Fibroblast of gingiva (primary cell): ENCODE measurements at regions not wholly inside any gene's neighbourhood (a gene's known extent, or its start where the extent isn't known, plus 50 kb on each side); places are given as distances from the start of the nearest gene placed in this dataset.

Experiments used
- DNase-seq: peaks from one replicate; pipeline ENCODE4 v3.0.0-alpha.2; 2011; ENCODE audit warnings: low read depth

DNA sequence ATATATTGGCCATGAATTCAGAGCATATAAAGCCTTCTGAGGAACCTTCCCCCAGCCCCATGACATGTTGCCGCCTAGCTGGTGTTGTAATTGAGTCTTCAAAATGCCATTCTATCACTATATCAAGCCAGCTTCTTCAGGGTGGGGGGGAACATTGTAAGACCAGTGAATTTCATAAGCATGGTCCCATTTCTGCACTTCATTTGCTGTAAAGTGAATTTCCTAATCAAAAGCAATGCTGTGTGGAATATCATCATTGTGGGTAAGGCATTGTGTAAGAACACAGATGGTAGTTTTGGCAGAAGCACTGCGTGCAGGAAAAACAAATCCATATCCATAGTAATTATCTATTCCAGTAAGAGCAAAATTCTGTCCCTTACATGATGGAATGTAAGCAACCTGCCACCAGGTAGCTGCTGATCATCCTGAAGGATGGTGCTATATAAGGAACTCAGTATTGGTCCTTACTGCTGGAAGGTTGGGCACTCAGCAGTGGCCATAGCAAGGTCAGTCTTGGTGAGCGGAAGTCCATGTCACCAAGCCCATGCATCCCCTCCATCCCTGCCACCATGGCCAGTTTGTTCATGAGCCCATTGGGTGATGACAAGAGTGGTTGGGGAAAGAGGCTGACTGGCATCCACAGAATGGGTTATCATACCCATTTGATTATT, 159.4 kb downstream of the COPS8 start:
- DNase-seq, result peak; percentile 99

DNA sequence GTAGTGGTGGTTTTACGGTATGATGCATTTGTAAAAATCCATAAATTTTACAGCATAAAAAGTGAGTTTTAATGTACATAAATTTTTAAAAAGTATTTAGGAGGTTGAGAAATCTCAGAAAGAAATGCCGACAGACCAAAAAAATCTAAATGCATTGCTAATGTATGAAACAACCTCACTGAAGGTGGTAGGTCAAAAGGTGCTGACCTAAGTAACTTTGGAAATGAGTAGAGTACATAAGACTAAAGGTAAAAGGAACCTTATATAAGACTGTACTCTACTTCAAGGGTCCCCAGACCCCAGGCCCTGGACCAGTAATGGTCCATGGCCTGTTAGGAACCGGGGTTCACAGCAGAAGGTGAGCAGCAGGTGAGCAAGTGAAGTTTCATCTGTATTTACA, 163.4 kb downstream of the COL6A3 start:
- no peak for DNase-seq

DNA sequence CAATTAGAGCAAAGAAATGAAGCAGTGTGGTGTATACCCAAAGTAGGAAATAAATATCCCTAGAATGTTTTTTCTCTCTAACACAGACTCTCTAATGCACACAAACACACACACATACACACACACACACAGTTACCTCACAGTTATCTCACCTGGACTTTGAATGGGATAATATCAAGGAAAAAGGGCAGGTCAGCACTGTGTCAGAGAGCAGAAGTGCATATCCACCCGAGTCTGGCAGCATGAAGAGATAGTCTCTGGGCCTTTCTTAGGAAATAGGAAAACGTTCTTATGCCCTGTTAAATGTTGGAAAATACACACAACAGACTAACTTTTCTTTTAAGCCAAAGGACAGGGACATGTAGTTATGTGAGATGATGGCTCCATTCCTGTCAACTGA, 162.0 kb downstream of the COL6A3 start:
- no peak for DNase-seq

DNA sequence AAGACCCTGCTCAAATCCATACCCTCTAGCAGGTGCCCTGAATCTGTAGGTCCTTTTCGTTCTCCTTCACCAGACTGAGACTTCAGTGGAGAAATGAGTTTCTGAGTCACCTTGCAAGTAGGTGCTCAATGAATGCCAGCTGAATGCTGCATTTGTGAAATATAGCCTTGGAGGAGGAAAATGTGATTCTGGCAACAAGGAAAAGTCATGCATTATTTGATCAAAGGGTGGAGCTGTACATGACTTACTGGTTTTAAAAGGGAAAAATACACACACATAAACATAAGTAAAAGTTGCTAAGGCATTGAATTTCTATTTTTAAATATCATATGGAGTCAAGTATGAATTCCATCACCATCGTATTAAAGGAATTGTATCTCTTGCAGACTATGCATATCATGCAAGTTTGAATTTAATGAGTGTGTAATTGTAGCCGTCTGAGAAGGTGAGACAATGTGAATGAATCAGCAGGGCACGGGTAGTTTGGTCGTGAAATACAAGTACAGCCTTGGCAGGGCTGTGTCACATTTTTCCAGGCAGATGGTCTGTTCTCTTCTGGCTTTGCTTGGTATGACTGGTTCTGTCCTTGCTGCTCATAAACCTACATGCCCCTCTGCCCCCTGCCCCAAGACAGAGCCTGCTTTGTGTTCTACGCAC, 160.8 kb downstream of the COL6A3 start:
- peak; percentile 71 for DNase-seq

DNA sequence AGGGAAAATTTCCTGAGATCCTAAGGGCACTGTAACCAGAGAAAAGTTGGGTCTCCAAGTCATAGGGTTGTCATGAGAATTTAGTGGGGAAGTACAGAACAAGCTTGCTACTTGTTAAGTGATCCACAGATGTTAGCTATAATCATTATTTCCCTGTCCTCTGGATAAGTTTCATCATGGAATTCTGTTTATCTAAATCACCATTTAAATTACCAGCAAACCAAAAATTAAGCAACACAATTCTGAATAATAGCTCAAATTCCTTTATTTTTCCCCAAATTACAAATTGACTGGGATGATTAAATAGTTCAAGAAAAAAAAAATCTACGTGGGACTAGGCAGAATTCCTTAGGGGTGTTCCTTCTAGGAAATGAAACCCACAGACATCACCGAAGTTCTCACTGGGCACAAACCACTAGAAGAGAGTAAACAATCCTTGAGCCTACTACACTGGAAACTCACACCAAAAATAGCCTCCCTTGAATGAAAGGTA, 159.5 kb downstream of the COL6A3 start:
- peak; percentile 88 for DNase-seq

DNA sequence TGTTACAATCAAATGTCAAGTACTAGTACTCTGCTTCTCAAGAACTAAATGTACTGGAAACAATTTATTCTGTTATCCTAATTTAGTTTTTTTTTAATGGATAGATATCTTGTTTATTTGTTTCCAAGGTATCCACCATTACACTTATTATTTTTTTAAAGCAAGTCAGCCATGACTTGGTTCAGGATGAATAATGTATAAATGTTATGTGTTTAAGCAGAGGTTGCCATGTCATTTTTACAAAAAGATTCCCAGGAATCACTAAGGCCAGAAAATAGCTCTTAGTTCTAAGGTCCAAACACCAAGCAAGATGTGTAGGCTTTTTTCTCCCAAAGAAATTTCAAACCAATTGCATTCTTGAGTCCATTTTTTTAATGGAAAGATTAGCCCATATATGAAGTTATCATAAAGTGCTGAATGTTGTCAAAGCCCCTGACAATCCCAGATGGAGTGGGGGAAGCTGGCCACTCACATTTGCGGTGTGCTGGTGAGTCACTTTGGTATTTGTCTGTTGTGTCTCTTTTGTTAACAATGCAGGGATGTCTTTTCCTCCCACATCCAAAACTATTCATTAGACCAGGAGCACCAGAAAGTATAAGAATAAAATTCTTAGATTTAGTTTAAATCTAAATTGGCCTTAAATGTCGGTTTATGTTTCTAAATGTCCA, 158.9 kb downstream of the COL6A3 start:
- no peak for DNase-seq

DNA sequence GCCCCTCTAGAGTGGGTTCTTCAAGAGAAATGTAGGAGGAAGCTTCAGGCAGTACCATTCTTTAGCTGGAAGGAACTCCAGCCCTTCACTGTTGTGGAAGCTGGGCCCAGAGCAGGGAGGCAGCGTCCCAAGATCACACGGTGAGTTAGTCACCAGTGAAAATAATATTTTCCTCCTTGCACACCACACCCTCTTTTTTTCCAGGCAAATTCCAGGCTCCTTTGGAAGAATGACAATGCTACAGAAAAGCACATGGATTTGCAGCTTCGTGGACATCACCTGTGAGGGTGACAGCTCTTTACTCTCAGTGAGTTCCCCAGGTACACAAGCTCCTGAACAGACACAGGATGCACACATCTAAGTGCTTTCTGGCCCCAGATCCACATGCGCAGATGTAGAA, 157.1 kb downstream of the COL6A3 start:
- DNase-seq, result peak; percentile 69

DNA sequence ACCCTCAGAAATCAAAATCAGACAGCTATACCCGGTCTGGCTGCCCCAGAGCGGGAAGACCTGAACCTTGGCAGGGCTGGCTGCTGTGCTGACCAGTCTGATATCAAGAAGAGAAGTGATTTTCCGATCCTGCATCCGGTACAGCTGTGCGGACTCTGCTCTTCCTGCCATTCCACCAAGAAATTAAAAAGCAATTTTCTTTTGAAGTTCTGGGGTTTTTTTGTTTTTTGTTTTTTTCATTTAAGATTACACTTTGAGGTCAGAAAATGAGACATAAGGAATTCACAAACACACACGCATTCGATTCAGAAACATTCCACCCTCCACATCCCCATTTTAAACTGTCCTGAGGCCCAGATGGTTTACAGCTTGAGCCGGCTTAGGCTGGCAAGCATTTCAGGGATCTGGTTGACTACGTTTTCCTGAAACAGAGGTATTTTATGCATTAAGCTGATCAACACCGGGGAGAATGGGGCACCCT, 156.5 kb downstream of the COL6A3 start:
- DNase-seq, result peak; percentile 65

DNA sequence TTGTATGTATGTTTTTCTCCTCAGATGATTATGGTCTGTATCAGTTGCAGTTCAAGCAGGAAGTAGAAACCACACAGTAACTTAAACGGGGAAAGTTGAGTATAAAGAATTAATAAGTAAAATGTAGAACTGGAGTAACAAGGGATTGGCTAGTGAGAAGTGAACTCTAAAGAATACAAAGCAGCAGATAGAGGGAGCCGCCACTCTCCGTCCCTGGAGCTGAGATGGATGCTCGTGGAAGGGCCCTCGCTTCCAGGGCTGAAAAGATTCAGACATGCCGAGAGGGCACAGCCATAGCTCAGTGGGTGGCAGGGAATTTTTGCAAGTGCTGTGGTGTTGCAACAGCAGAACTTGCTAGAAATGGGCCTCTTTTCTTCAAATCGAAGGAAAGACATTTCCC, 155.8 kb downstream of the COL6A3 start:
- DNase-seq, result peak; percentile 63

DNA sequence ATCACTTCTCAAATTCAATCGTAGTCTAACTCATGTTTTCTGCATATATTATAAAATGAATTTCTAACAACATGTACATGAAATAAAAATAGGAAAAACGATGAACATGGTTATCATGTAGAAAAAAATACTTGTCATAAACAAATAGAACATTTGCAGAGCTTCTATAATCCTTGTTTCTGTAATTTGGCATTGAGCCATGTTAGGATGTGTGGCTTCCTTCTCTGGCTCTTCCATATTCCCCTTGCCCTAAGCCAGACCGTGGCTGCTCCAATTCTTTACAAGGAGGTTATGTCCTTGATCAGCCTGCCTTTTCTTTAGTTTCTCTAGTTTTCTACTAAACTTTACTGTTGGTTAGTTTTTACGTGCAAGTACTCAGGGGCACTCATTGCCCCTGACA, 155.3 kb downstream of the COL6A3 start:
- DNase-seq, result no peak

DNA sequence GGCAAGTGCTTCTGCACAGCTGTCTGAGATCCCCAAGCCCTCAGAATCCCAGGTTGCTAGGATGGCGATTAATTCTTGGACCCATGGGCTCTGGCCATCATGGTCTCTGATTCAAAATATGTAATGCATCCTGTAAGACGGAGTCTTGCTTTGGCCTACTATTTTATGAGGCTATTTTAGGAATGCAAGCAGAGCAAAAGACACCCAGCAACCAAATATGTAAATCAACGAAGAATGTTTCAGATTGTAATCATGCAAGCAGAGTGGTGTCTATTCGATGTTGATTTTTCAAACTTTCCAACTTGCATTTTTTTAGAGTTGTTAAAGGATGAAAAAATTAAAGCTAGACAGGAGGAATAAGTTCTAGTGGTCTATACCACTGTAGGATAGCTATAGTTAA, 154.8 kb downstream of the COL6A3 start:
- DNase-seq, result peak; percentile 57

DNA sequence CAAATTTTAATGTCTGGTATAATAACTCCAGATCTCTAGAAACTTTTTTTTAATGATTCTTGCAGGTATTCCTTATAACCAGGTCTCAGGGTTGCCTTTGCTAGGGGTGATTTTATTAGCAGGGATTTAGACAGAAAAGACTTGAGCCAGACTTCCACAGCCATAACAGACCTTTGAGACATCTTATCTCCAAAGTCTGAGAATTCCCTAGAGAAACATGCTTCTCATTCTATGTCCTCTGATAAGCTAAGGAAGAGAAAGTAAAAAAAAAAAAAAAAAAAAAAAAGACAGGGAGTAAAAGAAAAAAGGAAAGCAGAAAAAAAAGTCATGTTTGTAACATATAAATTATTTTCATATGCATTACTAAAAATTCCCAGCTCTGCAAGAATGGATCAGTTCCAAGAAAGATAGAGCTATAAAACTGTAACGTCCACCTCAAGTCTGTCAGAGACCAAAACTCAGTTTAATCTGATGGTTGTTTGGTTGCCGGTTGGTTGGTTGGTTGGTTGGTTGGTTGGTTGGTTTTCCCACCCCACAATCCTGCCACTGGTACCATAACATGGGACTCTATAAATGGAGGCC, 153.8 kb downstream of the COL6A3 start:
- no peak for DNase-seq

DNA sequence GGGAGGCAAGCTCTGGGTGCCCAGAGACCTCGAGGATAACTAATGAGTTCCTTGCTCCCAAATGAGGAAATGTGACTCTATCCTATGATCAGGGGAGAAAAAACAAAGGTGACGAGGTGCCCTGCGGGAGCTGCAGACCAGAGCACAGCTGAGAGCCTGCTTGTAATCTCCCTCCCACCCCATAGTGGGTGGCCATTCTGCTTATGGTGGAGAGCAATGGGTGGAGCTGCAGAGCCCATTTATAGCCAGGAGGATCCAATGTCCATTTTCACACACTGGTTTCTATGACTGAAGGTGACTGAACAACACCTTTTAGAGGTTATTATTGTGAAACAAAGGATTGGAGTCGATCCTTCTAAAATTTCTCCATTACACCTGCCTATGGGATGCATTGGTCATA, 153.3 kb downstream of the COL6A3 start:
- no peak for DNase-seq

DNA sequence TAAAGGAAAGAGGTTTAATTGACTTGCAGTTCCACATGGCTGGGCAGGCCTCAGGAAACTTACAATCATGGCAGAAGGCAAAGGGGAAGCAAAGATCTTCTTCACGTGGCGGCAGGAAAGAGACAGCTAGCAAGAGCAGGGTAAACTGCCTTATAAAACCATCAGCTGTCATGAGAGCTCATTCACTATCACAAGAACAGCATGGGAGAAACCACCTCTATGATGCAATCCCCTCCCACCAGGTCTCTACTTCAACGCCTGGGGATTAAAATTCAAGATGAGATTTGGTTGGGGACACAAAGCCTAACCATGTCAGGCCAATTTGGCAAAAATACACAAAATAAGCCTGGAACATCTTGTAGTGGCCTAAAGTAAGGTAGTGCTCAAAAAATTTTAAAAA, 152.6 kb downstream of the COL6A3 start:
- no peak for DNase-seq

DNA sequence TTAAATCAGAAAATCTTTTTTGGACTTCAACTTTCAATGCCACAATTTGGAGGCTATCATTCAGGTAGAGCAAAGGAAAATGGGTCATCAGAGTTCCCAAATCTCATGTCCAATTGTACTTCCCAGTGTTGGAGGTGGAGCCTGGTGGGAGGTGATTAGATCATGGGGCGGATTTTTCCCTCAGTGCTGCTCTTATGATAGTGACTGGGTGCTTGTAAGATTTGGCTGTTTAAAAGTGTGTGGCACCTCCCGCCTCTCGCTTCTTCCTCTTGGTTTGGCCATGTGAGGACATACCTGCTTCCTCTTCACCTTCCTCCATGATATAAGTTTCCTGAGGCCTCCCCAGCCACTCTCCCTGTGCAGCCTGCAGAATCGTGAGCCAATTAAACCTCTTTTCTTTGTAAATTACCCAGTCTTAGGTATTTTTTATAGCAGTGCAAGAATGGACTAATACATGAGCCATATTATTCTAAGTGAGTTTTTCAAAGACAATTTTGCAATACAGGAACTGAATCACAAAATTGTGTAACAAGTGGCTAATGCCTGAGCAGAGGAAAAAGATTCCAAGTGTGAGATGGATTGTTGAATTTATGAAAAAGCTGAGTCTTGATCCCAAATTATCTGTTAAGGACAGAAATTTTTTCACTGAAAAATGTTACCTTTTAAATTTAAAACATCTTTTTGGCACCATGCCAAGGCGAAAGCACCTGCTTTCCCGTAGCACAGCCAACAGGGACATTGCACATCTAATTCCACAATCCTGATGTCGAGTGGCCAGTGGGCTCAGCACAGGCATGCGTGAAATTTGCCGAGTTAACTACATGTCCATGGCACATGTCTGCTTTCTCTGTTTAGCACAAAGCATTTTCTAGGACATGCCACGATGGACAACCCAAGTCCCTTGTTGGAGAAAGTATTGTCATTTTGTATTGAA, 150.9 kb downstream of the COL6A3 start:
- peak; percentile 75 for DNase-seq

DNA sequence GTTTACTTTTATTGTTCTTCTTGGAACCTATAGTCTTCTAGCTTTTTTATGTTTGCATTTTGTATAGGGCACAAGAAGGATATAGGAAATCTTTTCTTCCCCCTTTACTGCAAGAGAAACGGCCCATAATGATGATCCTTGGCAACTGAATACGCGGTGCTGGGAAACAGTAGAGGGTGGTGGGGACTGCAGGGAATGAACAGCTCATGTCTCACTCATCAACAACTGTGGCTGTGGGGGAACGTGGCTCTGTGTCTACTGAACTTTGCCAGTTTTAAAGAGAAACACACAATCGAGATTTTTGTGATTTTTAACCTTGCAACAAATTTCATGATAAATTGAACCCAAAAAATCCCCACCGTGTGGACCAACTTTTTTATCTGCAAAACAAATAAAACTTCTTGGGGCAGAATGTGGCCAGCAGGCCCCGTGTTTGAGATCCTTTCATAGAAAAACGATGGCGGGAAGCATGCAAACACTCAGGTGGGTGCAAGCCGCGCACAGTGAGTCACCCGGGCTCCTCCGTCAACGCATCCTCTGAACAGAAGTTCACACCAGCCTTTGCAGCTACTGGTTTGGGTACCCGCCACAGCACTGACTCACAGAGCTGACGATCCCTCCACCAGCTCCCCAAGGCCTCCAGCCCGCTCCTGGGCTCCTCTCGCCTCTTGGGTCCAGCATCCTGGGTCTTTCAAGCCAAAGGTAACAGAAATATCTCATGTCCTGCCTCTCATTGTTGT, 149.3 kb downstream of the COL6A3 start:
- DNase-seq, result peak; percentile 51

DNA sequence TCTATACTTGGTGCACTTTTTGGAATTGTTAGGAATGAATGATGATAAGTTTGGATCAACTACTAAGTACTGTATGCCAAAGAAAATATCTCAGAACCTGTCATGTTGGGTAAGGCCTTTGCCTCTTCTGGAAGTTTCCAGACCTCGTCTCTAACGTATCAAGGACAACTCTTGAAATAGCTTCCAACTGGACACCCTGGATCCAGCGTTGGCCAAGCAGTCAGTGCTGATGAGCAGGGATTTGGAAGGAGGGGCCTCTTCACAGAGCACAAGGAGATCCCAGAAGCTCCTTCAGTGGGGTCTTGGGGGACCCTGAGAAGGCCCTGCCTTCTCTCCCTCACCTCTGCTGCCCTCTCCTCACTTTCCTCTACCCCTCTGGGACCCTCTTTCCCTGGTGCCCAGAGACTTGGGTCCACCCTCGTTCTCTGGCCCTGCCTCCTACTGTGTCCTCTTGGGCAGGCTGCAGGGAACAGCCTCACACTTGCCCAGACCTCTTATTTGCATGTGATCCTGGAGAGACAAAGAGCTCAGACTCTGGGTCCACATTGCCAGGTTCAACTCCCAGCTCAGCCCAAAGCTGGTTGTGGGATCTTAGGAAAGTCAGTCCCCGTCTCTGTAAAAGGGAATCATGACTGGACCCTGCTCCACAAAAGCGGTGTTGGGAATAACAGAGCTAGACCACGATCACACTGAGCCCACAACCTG, 145.8 kb downstream of the COL6A3 start:
- no peak for DNase-seq

DNA sequence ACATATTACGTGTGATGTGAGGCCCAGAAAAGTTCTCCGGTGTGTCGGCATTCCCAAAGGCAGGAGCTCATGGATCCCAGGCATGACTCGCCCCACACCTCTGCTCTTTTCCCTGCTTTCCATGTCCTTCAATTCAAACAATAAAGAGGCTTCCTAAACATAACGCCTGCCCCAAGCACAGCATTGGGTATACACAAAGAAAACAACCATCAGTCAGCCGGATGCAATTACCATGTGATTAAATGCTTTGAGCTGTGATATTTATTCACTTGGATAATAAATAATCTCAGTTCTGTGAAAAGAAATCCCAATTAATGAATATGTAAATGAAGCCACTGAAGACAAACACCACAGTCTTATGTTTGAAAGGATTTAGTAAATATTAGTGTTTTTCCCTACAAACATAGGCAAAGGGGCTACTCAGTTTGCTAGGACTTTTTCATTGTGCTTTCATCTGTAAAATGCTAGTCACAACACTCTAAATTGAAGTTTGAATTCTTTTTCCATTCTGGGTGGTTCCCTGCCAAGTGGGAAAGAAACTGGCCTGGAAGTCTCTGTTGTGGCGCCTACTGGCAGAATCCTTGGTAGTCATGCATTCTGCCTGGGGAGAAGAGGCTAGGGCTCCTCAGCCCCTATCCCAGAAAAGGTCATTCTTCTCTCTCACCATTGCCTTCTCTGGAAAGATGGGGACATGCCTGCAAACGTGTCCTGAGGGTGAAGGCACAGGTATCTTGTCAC, 144.7 kb downstream of the COL6A3 start:
- no peak for DNase-seq

DNA sequence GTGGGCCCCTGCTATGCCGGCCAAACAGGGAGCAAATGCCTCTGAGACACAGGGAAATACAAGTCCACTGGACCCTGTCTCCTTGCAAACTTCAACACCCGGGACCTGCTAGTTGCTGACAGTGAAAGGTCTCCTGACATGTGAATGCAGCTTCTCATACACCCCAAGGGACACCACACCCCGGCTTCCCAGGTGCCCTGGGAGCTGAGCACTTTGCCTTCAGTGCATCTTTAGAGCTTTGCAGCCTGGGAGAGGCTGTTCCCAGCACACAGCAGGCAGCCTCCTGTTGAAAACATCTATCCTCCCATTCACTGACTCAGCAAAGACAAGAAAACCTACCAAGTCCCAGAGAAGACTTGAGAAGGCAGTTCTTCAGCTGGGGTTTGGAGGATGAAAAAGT, 143.4 kb downstream of the COL6A3 start:
- no peak for DNase-seq
